ENCODE measurements at regions not wholly inside any gene's neighbourhood (a gene's known extent, or its start where the extent isn't known, plus 50 kb on each side); places are given as distances from the start of the nearest gene placed in this dataset.
"Not testable (repeated sequence)": the region's sequence is repeated elsewhere in the genome, so short reads cannot be mapped to it uniquely, and the experiment has no call there.

DNA sequence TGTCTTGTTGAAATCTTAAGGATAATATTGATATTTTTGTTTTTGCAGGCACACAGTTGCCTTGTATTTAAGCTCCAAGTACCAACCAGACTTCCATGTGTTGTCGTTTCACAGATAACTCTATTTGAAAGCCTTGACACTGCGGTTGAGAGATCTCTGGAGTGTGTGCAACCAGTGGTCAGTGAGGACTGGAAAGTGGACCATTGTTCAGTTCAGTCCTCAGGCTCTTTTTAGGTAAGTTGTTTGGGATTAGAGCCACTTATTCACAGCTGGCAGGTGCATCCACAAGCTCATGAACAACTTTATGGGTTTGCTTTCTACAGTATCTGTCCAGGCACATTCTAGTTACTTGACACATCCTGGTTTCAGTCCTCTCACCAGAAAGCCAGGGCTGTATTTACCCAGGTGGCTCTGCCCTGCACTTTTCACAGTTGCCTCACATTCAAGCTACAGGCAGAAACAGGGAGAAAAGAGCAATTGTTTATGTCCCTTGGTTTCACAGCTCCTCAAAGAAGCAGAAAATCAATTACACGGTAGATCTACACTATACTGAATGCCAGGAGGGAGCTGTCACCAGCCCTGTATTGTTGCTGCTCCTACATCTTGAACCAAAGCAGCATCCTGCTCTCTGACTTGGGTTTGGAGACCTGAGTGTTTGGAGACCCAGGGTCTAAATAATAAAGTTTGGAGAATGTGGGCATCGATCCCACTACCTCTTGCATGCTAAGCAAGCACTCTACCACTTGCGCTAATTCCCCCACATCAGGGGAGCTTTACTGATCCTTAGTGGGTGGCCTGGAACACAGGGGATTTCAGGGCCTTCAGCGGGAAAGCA lies 543.3 kb downstream of the PRIM2 start:
- DNase-seq (ENCODE audit: low spot score) = not testable (repeated sequence)

- DNase-seq (ENCODE audit: low spot score) = not testable (repeated sequence)
Measured at GRCh38 chr6:57870083-57870482, 552.7 kb downstream of the PRIM2 start.

- DNase-seq (ENCODE audit: low spot score) = not testable (repeated sequence)
Measured at GRCh38 chr6:57873424-57873823, 556.0 kb downstream of the PRIM2 start.

DNA sequence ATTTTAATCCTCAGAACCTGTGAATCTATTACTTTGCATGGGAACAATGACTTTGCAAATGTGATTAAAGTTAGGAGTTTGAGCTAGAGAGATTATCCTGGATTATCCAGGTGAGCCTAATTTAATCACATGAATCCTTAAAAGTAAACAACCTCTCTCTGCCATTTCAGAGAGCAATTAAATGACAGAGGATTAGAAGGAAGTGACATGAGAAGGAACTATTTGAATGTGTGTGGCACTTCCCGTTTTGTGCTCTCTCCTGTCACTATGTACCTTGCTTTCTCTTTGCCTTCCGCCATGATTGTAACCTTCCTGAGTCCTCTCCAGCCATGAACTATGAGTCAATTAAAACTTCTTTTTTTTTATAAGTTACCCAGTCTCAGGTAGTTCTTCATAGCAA lies 559.2 kb downstream of the PRIM2 start:
- not testable (repeated sequence) for DNase-seq (ENCODE audit: low spot score)

GRCh38 chr6:57877729-57878128 lies 560.3 kb downstream of the PRIM2 start:
- not testable (repeated sequence) for DNase-seq (ENCODE audit: low spot score)

DNA sequence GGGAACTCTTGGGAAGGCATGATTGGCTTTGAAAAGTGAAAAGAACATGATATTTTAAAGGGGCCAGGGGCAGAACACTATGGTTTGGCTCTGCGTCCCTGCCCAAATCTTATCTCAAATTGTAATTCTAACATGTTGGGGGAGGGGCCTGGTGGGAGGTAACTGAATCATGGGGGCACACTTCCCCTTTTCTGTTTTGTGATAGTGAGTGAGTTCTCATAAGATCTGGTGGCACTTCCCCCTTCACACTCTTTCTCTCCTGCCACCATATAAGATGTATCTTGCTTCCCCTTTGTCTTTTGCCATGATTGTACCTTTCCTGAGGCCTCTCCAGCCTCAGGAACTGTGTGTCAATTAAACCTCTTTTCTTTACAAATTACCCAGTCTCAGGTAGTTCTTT lies 561.4 kb downstream of the PRIM2 start:
- not testable (repeated sequence) for DNase-seq (ENCODE audit: low spot score)

- not testable (repeated sequence) for DNase-seq (ENCODE audit: low spot score)
Measured at GRCh38 chr6:57898850-57899249, 581.4 kb downstream of the PRIM2 start.

DNA sequence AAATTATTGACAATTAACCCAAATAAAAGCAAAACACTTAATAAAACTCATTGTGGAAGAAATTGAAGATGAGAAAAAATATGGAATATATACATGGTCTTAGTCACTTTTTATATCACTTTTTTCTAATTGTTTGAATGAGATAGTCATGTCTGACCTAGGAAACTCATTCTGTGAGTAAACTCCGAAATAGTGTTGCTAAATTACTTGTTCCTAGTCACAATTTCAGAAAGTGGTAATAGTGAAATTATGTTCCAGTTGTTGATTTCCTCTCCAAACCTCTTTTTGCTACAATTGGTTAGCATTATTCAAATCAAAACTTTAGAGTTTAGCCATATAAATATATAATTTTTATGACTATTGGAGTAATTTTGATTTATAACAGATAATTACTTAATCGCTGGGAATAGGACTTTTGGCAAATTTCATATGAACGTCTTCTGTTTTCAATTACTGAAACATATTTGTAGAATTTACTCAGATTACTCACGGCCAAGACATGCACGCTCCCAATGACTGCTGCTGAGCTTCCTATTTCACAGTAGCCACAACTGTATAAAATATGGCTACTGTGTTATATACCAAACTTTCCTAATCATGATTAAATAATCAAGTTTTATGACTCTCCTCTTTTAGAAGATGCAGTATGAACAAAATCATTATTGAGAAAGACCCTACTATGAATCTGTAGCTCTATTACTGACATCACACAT lies 583.4 kb downstream of the PRIM2 start:
- DNase-seq (ENCODE audit: low spot score) = not testable (repeated sequence)

- not testable (repeated sequence) for DNase-seq (ENCODE audit: low spot score)
Measured at GRCh38 chr6:57901445-57901844, 584.0 kb downstream of the PRIM2 start.

- not testable (repeated sequence) for DNase-seq (ENCODE audit: low spot score)
Measured at GRCh38 chr6:57904356-57904755, 586.9 kb downstream of the PRIM2 start.

GRCh38 chr6:57915300-57915699 lies 597.9 kb downstream of the PRIM2 start:
- DNase-seq (ENCODE audit: low spot score) = not testable (repeated sequence)

- DNase-seq (ENCODE audit: low spot score) = not testable (repeated sequence)
Measured at GRCh38 chr6:57942966-57943365, 625.5 kb downstream of the PRIM2 start.

DNA sequence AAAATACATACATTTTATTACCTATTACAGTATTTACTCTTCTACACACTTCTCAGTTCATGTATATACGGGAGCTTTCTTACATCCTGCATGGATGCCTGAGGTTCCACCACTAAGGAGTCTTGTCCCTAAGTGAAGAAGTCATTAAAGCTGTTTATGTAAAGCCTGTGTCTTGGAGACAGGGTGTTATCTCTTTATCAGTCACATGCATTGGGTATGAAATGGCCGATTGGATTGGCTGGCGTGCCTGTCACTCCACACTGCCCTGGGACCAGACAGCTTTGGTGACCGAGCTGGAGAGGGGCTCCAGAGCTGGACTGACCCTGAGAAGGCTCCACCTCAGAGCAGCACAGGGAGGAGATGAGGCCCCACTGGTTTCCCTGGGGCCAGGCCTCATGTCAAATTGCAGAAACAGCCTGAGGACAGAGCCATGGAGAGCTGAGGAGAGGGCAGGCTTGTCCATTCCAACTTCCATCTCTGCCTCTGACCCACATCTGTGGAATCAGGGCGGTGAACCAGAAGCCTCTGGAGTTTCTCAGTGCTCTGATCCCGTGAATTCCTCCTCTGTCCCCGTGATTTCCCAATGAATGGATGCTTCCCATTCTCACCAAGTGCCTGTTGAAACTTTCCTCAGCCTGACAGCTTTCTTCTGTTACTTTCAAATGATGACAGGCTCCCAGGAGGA lies 628.8 kb downstream of the PRIM2 start:
- not testable (repeated sequence) for DNase-seq (ENCODE audit: low spot score)

- DNase-seq (ENCODE audit: low spot score) = not testable (repeated sequence)
Measured at GRCh38 chr6:57946769-57947091, 629.3 kb downstream of the PRIM2 start.

DNA sequence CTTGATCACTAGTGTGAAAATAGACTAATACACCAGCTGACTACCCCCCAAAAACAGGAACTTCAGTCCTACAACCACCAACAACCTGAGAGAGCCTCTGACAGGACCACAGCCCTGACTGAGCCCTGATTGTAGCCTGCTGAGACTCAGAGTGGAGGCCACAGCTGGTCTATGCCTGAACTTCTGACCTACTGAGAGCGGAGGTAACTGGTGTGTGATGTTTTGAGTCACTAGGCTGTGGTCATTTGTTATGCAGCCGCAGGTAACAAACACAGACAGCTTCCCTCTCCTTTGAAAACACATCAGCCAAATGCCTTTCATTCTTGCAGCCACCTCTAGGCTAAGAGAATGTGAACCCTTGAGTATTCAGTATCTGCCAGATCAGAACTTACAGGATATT lies 631.1 kb downstream of the PRIM2 start:
- not testable (repeated sequence) for DNase-seq (ENCODE audit: low spot score)

GRCh38 chr6:57950430-57950829 lies 633.0 kb downstream of the PRIM2 start:
- not testable (repeated sequence) for DNase-seq (ENCODE audit: low spot score)

GRCh38 chr6:57966757-57967156 lies 649.3 kb downstream of the PRIM2 start:
- DNase-seq (ENCODE audit: low spot score) = not testable (repeated sequence)

DNA sequence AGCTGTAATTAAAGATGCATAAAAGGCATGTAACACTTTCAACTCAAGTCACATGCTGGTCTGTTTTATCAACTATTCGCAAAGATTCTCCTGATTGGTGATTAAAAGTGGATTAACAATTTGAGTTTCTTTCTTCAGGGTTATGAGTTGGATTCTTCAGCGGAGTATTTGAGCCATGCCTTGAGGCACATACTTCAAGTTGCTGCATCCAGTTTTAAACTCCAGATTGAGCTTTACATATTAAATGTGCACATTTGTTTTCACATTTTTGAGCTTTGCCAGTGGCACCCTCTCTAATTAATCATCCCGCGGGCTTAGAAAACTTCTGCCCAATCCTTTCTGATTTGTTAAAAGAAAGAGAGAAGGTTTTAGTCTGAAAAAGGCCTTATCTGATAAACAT lies 654.5 kb downstream of the PRIM2 start:
- DNase-seq (ENCODE audit: low spot score) = not testable (repeated sequence)

GRCh38 chr6:57974653-57975052 lies 657.2 kb downstream of the PRIM2 start:
- DNase-seq (ENCODE audit: low spot score) = no peak

DNA sequence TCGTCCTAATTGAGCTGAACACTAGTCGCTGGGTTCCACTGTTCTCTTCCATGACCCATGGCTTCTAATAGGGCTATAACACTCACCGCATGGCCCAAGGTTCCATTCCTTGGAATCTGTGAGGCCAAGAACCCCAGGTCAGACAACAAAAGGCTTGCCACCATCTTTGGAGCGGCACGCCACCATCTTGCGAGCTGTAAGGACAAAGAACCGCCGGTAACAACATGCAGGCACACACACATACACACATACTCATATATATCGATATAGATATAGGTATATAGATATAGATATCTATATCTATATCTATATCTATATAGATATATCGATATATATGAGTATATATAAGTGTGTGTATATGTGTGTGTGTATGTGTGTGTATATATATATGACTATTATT lies 657.7 kb downstream of the PRIM2 start:
- not testable (repeated sequence) for DNase-seq (ENCODE audit: low spot score)

DNA sequence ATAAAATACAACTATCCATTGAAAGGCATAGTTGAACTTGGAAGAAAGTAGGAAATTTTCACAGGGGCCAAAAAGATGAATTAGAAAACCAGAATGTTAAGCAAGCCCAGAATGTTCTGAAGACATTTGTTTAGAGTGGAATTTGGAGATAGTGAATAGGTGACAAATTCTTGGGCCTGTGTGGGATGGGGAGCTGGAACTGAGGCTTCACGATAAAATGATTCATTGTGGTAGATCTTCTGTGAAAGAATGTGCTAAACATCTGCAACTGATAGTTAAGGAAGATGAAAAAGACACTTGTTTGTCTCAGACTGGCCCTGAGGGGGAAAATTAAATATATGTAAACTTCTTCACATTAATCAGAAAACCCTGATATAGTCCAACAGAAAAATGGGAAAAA lies 658.9 kb downstream of the PRIM2 start:
- DNase-seq (ENCODE audit: low spot score) = not testable (repeated sequence)

DNA sequence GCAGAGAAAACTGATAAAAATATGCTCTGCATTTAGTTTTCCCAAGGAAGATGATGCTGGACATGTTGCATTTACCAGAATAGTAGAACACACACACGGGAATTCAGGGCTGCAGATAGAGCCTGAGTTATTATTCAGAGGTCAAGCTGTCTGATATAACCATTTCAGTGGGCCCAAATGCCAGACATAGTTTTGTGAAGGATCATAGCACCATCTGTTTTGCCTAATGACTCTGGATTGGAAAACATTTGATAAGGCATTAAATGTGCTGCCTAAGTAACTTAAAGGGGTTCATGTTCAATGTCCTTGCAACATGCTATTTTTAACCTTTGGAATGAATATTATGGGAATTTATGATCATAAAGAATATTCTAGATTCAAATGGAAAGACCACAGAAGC lies 666.2 kb downstream of the PRIM2 start:
- DNase-seq (ENCODE audit: low spot score) = not testable (repeated sequence)

- not testable (repeated sequence) for DNase-seq (ENCODE audit: low spot score)
Measured at GRCh38 chr6:57984575-57984974, 667.1 kb downstream of the PRIM2 start.

Data from cerebellar cortex (tissue), 1 donor.